Ramos (cell line): ENCODE measurements at regions not wholly inside any gene's neighbourhood (a gene's known extent, or its start where the extent isn't known, plus 50 kb on each side); places are given as distances from the start of the nearest gene placed in this dataset.

Experiments used
- in situ Hi-C: fragments of 300-500 bp; cut with MboI; formaldehyde crosslinking; loops from one replicate; pipeline ENCODE4 v1.14.3; 2022; ENCODE audit warnings: low sequenced_read_pairs; ENCODE audit not compliant: unreplicated experiment

DNA sequence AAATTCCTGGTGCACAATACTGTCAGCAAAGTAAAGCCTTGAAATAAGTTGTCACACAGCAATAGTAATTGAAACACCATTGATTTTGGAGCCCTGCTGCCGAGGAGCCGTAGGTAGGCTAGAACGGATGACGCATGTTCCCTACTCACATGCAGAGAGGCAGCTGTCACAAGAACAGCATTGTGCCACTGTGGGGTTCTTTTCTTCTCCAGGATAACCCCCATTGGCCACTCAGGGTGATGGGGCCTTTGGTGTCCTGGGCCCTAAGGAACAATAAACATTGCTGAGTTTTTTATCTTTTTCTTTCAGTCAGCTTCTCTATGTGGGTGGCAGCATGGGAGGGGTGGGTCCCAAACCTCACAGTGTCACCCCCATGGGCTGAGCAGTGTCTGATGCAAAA lies 542.3 kb downstream of the BCOR start:
- in situ Hi-C loops, result no loop called here

DNA sequence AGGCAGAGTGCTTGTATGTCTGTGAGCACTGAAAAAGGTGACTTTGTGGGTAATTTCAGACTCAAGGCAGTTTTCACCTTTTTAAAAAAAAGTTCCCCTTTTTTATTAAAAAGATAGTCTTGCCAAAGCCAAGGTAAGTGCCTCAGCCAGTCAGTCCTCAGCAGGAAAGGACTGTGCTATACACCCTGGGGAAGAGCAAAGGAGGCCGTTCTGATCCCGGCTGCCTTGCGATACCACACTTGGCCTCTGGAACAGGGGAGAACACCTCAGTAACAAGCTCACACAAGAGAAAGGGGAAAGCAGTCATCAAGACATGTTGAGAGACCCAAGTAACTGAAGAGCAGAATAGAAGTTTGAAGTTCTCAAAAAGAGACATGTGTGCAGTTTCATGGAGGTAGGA lies 541.7 kb downstream of the BCOR start:
- in situ Hi-C loops, result no loop called here

DNA sequence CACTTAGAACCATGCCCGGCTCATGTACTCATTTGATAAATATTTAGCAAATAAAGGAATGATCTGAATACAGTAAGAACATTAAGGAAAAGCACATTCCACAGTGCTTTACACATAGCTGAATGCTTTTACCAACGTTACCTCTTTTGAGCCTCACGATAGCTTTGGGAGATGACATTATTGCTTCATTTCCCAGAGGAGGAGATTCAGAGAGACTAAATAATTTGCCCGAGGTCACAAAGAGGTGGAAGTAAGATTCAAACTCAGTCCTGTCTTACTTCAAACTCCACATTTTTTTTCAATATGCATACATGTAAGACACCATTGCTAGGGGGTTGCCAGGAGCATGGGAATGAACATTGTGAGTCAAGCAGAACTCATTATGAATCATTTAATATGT lies 538.5 kb downstream of the BCOR start:
- in situ Hi-C loops, result no loop called here

DNA sequence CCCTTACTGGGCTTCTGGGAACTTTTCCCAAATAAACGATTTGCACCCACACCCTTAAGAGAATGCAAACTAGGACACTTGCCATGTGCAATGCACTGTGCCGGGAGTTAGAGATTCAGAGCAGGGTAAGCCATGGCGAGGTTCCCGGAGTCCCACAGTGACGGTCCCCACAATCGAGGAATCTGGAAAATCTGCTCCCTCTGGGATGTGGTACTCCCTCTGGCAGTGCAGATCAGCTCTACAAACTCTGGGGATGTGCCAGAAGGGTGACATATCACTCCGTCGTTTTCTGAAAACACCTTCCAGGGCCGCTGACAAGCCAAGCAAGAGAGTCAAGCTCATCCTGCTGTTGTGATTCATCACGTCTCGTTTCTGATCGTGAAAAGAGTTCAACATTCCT lies 537.5 kb downstream of the BCOR start:
- in situ Hi-C loops, result no loop called here

DNA sequence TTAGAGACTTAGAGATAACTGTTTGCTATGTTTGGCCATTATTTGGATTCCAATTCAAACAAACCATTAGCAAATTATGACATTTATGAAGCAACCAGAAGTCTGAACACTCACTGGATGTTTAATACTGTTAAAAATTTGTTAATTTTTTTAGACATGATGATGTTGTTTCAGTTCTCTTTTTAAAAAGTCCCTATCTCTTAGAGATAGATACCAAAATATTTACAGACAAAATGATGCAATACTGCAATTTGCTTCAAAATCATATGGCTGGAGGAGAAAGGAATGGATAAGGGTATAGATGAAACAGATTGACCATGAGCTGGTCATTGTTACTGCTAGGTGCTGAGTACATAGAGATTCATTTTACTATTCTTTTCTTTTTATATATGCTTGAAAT lies 534.6 kb downstream of the BCOR start:
- in situ Hi-C loops, result no loop called here

DNA sequence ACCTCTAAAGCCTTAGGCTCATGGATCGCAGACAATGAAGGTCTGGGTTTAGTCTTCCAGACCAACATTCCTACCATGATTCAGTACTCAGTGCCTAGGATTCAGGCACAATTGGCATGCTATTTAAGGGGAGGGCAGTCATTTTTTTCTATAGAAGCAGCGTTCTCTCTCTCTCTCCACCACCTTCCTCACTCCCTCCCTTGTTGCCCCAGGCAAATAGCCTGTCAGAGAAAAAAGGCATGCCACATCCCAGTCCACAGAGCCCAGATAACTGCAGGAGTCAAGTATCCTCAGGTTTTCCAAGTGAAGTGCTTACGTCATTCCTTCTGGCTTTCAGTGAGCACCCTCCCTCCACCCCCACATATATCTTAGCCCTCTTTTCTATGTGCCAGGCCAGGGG lies 533.0 kb downstream of the BCOR start:
- in situ Hi-C loops, result no loop called here

DNA sequence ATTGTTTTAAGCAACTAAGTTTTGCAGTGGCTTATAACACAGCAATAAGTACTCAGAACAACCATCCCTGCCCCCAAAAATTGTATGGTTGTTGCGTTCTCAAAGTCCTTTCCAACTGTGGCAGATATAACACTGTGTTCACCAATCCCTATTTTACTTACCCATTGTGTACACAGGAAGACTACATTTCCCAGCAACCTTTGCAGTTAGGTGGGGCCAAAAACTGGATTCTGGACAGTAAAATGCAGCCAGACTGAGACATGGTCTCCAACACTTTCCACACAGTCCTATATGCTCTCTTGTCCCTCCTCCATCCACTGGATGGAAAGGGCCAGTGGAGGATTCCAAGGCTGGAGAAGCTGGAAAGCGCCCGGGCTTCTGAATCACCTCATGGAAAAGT lies 523.6 kb downstream of the BCOR start:
- in situ Hi-C loops, result no loop called here

DNA sequence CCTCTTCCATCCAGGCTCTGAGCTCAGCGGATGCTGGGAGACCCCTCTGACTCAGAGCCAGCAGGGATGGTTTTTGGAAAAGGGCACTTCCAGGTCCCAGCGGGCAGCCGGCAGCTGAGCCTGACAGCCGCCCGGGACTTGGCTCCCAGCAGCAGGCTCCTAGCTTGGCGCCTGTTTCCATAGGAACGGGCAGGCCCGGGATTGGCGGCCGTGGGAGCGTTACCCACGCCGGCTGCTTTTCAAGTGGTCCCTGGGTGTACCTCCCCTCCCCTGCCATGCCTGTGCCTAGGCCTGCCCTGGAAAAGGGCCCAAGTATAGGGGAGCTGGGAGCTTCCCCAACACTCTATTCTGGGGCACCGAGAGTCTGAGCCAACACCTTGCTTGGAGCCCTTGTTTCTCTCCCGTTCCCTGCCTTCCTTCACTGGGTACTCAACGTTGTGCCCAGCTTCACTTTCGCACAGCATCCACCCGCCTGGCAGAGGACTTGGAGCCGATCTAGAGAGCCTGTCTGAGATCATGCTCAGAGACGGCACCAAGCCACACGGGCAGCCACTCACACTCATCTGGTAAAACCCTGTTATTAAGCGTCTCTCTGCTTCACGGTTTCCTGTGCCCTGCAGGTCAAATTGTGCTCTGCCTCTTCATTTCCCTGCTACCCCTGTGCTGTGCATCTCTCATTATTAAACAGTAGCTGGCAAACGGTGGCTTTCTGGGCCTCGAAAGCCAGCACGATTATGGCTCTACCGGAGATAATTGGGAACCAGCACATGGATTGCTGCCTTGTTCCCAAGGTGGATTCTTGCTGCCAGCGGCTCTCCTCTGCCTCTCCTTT lies 521.5 kb downstream of the BCOR start:
- in situ Hi-C loops, result no loop called here

DNA sequence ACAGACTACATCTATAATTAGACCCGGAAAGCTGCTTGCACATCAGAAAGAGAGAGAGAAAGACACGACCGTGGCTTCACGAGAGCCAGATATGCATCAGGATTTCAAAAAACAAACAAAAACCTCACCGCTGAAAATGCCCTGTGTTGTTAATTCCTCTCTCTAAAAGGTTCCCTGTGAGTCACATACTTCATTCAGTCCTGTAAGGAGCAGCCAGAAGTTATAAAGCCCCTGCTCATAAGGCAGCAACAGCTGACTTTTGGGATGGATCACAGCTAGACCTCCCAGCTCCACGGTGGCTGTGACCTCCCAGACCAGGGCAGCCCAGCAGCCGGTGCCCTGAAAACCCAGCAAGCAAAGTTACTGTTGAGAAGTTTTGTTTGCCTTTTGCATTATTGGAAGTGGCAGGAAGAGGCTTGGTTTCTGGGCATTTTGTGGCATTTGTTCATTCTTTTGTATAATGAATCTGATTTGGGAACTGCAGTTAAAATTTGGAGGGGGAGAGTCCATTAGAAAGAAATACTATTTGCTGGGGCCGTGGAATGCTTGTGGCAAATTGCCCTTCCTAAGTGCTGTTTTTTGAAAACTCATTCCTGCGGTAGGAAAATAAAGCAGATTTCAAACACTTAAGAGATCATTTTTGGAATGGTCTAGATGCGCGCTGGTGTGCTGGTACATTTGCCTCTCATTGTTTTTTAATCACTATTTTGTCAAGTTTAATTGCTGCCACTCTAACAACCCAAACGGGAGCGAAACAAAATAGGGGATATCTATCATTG lies 520.4 kb downstream of the BCOR start:
- in situ Hi-C loops, result no loop called here

DNA sequence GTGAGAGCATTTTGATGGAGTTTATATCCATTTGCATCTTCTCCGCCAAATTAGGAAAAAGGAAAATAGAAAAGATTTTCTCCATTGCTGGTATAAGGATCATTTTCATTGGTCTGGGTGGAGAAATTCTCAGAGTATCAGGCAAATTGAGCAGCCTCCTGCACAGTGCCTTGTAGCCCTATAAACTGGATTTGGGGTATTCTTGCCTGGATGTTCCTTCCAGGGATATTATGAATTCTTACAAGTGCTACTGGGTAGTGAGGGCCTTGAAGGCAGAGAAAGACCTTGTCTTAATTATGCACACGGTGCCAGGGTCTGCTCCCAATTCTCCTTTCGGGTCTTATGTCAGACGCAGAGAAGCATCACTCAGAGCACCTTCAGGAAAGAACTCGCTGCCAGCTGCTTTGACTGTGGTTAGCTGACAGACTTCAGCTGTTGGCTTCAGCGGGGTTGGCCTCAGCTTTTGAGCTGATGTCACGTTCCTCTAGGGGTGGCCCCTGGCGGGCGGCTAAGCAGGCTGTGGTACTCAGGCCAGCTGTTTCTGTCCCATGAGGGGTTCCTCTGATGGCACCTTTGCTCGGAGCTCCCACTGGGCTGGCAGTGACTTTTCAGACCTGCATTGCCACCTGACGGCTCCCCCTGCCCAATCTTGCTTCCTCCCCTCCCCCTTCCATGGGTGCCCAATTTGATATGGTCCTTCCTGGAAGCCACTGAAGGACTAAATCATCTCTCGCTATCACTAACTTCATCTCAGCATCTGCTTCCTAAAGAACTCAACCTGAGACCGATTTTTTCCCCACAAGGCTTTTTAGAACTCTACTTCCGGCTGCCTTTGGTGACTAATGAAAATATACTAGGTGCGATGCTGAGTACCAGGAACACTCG lies 519.5 kb downstream of the BCOR start:
- in situ Hi-C loops, result no loop called here

DNA sequence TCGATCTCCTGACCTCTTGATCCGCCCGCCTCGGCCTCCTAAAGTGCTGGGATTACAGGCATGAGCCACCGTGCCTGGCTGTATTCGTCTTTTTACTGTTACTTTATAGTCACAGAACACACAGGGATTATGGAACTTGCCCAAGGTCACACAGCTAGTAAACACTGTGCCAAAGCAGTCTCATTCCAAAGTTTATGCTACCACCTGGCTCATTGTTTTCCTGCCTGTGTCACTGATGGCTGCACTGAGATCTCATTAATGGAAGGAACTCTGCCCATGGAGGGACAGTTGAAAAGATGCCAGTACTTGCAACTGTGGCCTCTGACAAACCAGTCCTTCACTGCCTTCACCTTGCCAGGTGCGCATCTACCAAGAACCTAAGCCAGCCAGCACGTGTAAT lies 517.7 kb downstream of the BCOR start:
- in situ Hi-C loops, result no loop called here

DNA sequence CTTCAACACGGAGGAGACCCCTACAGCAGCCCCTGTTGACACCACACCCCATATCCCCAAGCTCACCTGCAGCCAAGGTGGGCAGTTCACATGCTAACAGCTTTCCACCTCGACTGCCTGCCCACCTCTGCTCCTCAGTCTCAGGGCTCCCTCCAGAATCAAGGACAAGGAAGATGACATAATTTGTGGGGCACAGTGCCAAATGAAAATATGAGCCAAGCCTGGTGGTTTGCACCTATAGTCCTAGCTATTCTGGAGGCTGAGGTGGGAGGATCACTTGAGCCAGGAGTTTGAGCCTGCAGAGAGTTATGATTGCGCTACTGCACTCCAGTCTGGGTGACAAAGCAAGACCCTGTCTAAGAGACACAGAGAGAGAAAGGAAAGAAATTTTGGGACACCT lies 516.3 kb downstream of the BCOR start:
- in situ Hi-C loops, result no loop called here

DNA sequence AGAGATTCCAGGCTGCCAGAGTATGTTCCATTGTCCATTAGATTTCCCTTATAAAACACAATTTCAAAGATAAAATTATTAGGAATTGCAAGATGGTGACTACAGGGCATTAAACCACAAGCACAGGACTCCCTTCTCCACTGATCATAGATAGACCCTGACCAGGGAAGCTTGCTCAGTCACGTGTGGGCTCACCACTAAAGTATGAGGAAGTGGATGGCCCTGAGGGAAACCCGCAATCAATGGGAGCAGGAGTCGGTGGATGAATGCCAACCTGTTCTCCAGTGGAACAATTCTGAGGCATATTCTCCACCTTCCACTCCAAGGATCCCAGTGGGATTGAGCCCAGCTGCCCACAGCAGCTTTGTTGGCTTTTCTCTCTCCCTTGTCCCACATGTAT lies 515.7 kb downstream of the BCOR start:
- in situ Hi-C loops, result no loop called here

DNA sequence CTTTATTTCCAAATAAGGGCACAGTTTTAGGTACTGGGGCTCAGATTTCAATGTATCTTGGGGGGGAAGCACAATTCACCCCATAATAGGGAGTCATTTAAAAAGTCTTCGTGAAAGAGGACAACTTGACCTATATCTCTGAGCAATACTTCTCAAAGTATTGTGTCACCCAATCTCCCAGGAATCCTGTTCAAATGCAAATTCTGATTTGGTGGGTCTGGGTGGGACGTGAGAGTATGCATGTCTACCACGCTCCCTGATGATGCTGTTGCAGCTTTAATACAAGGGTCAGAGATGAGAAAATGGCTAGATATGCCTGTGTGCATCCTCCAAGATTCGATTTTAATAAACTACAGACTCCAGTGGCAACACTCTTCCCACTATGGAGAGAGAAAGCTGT lies 514.8 kb downstream of the BCOR start:
- in situ Hi-C loops, result no loop called here

DNA sequence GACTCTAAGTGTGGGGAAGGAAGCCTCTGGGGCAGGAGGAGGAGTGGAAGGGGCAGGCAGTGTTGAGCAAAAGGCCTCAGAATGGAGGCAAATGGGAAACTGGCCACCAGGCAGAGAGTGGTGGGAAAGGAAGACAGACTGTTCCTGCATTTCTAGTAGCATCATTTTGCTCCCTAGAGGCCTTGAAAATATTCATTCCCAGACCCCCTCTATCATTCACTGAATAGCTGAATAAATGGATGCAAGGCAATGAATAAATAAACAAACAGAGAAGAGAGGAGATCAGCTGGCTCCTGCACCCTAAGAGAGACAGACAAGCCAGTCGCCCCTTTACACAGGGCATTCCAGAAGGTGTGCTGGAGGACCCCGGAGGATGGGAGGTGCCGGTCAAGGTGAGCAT lies 511.9 kb downstream of the BCOR start:
- in situ Hi-C loops, result no loop called here

DNA sequence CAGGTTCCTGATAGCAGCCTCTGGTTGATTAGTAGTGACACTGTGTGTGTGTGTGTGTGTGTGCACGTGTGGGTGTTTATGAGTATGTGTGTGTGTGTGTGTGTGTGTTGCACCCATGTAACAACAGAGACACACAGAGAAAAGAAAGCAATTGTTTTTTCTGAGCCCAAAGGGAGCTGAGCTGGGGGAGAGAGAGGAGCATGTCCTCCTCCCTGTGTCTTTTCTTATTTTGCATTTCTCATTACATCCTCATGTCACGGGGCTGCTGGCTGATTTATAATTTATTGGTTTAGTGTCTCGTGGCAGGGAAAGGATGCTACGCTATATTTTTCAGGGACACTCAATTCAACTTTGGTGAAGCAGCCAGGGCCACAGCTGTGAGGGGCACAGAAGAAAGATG lies 511.4 kb downstream of the BCOR start:
- in situ Hi-C loops, result no loop called here

DNA sequence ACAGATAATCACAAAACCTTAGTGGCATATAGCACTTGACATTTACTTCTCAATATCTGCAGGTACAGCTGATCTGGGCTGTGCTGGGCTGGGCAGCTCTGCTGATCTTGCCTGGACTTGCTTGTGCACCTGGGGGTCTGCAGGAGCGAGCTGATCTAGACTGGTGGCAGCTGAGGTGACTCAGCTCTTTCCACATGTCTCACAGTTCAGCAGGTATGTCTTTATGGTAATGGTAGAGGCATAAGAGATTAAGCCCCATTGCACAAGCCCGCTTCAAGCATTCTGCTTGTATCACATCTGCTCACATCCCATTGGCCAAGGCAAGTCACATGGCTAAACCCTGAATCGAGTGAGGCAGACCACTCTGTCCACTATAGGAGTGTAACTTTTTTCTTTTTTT lies 506.7 kb downstream of the BCOR start:
- in situ Hi-C loops, result no loop called here

DNA sequence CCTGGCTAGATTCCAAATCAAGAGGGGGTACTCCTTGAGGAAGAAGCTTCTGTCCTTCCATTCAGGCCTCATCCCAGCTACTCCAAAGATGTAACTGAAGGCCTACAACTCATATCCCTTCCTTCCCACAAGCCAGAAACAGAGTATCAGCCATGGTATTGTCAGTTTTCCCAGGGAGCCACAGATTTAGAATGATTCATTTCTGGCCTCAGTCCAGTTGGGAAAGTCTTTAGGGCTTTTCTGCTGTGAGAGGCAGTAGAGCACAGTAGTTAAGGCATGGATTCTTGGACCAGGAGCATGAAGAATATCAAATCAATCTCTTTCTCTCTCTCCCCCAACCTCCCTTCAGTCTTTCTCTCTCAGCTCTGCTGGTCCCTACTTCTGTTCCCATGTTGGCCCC lies 505.0 kb downstream of the BCOR start:
- in situ Hi-C loops, result no loop called here

DNA sequence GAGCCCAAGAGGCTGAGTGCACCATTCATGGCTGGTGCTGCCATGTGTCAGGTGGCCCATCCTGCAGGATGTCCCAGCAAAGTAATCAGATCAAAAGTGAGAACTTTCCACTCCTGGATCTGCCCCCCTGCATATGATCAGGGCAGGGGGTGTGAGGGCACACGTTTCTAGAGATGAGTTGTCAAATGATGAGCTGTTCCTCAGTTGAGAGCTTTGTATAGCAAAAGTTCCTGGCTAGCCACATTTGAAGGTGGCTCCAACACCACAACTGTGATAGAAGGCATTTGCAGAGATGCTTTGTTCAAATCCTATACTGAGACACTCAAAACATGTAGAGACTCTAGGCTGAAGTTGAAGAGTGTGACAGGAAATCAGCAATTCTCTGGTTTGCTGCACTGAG lies 501.8 kb downstream of the BCOR start:
- in situ Hi-C loops, result no loop called here

DNA sequence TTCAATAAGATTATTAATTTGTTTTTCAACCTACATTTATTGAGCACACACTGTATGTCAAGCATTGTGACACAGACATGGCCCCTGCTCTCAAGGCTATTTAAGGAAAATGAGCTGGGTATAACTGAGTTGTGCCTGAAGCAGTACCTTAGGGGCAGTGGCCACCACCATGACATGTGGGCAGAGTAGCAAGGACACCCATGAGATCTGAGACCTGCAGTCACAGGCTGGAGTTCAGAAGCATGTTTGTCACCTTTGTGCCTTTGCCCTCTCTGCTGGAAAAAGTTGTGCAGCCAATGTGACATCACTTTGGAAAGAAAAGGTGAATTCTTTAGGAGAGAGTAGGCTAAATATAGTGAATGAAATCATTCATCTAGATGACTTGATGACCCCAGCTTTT lies 501.3 kb downstream of the BCOR start:
- in situ Hi-C loops, result no loop called here

DNA sequence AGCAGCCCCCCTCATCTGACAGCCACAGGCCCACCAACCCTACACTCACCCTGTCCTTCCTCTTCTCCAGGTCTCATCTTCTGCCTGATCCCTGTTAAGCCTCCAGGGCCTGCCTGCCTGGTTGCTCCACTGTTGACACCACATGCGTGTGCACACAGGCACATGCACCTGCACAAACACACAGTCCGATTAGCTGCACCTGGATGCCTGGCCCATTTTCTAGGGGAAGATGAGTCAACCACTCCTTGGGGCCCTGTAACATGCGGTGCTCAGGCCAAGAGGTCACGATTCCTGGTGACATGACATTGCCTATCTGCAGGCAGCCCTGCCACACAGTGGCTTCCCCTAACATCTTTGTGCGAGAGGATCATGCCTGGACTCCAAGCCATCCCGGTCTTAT lies 498.4 kb downstream of the BCOR start:
- in situ Hi-C loops, result no loop called here
